Thyroid gland (tissue), 4 donors: ENCODE measurements at regions not wholly inside any gene's neighbourhood (a gene's known extent, or its start where the extent isn't known, plus 50 kb on each side); places are given as distances from the start of the nearest gene placed in this dataset.
"Not testable (repeated sequence)": the region's sequence is repeated elsewhere in the genome, so short reads cannot be mapped to it uniquely, and the experiment has no call there.

Source experiments
- DNase-seq, 2 donors: peaks; one replicate each; pipeline ENCODE4 v3.0.0-alpha.2; 2019
- H3K27ac ChIP-seq, 3 donors: fragments of 200-600 bp; sonication (generic); 1 replicate in 2 of 3; 2 replicates in 1 of 3; pipeline ENCODE4 v1.5.1; 2016 to 2019; ENCODE audit warnings: mild to moderate bottlenecking in 1 of 3, moderate library complexity in 1 of 3
- H3K27me3 ChIP-seq: fragments of 200-600 bp; sonication (generic); one replicate; pipeline ENCODE4 v1.5.1; 2019
- H3K36me3 ChIP-seq, 2 donors: fragments of 200-600 bp; sonication (generic); one replicate each; pipeline ENCODE4 v1.5.1; 2016 to 2019
- H3K4me1 ChIP-seq, 2 donors: fragments of 200-600 bp; sonication (generic); one replicate each; pipeline ENCODE4 v1.5.1; 2017 to 2019
- H3K4me3 ChIP-seq, 3 donors: fragments of 200-600 bp; sonication (generic); replicated peaks in 1 of 3; 1 replicate in 2 of 3; 2 replicates in 1 of 3; pipeline ENCODE4 v1.5.1; 2016; ENCODE audit warnings: mild to moderate bottlenecking in 1 of 3
- H3K9me3 ChIP-seq: fragments of 200-600 bp; sonication (generic); one replicate; pipeline ENCODE4 v1.5.1; 2017
- WGBS, 2 donors: methylation state at CpG; one replicate each; pipeline ENCODE4 v1.1.5; 2017; 5-methylcytosine and 5-hydroxymethylcytosine counted together
- intact Hi-C: fragments of 100-400 bp; cut with DNase I; formaldehyde crosslinking; loops from one replicate; pipeline ENCODE4 v1.15.1; 2023

GRCh38 chr21:6569587-6570392 is 3951.6 kb upstream of the TPTE start:
- WGBS, 2 donors: no CpG with 5 or more reads among the region's 19 CpGs
- DNase-seq, intact Hi-C loops: not testable (repeated sequence)

GRCh38 chr21:6570700-6571368 is 3950.5 kb upstream of the TPTE start:
- no CpG with 5 or more reads among the region's 24 CpGs for WGBS, 2 donors
- DNase-seq, intact Hi-C loops: not testable (repeated sequence)

More at GRCh38 chr21:6569587-6570392, 3951.6 kb upstream of the TPTE start:
- not testable (repeated sequence) for H3K4me3 ChIP-seq, H3K27ac ChIP-seq, H3K4me1 ChIP-seq, H3K27me3 ChIP-seq, H3K36me3 ChIP-seq, H3K9me3 ChIP-seq

GRCh38 chr21:6573576-6573975 is 3947.8 kb upstream of the TPTE start:
- H3K4me1 ChIP-seq, H3K4me3 ChIP-seq, H3K27ac ChIP-seq, H3K9me3 ChIP-seq, H3K36me3 ChIP-seq, H3K27me3 ChIP-seq, intact Hi-C loops, DNase-seq: not testable (repeated sequence)
- WGBS, 2 donors: no CpG with 5 or more reads among the region's 15 CpGs

More at GRCh38 chr21:6570700-6571368, 3950.5 kb upstream of the TPTE start:
- H3K27me3 ChIP-seq, H3K9me3 ChIP-seq, H3K4me1 ChIP-seq, H3K27ac ChIP-seq, H3K36me3 ChIP-seq, H3K4me3 ChIP-seq: not testable (repeated sequence)

GRCh38 chr21:6579801-6580200 is 3941.6 kb upstream of the TPTE start:
- H3K27me3 ChIP-seq, intact Hi-C loops, DNase-seq, H3K36me3 ChIP-seq, H3K4me1 ChIP-seq, H3K27ac ChIP-seq, H3K4me3 ChIP-seq, H3K9me3 ChIP-seq: not testable (repeated sequence)
- WGBS, 2 donors: no CpG with 5 or more reads among the region's 7 CpGs
